Esophagus muscularis mucosa (tissue), 3 donors: ENCODE measurements at regions not wholly inside any gene's neighbourhood (a gene's known extent, or its start where the extent isn't known, plus 50 kb on each side); places are given as distances from the start of the nearest gene placed in this dataset.

Source experiments
- POLR2A ChIP-seq: fragments of 450-650 bp; IDR thresholded peaks from one replicate; pipeline ENCODE4 v1.6.1; 2017; ENCODE audit warnings: antibody characterized with exemption, moderate library complexity, mild to moderate bottlenecking, low read depth
- POLR2AphosphoS5 ChIP-seq, 2 donors: sonication (generic); formaldehyde crosslinking; IDR thresholded peaks; one replicate each; pipeline ENCODE4 v1.6.1; 2017; ENCODE audit warnings: antibody characterized with exemption in 2 of 2
- TF ChIP-seq, protein P1 (sequence below), 3 experiments: fragments of 200-600 bp in 2 of 3; fragments of 450-650 bp in 1 of 3; sonication (generic) in 2 of 3; IDR thresholded peaks; one replicate each; pipeline ENCODE4 v1.5.1; 2017 to 2019; ENCODE audit warnings: antibody characterized with exemption in 3 of 3, mild to moderate bottlenecking in 2 of 3, moderate library complexity in 1 of 3

DNA sequence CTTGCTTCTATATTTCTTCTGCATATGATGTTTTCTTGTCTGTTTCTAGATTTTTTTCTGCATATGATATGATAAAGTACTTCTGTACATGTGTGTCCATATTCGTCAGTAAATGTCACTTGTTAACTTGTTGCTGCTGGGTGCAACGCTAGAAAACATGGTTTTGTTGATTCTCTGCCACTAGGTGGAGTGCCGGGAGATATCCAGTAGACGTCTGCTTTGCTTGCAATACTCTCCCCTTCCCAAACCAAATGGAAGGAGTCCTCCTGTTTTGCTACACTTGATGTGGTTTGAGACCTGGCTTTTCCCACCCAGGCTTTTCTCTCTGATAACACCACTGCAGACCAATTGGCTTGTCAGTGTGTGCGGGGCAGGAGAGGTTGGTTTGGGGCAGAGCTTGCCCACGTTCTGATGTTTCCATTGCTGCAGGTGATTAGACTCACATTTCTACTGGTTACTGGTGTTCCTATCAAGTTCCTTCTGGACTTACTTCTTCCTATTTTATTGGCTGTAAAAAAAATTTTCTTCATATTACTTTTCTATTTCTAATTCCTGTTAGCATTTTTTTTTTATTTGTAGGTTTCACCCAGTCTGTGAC lies 900.0 kb upstream of the CDH10 start:
- TF ChIP-seq, protein P1, sequence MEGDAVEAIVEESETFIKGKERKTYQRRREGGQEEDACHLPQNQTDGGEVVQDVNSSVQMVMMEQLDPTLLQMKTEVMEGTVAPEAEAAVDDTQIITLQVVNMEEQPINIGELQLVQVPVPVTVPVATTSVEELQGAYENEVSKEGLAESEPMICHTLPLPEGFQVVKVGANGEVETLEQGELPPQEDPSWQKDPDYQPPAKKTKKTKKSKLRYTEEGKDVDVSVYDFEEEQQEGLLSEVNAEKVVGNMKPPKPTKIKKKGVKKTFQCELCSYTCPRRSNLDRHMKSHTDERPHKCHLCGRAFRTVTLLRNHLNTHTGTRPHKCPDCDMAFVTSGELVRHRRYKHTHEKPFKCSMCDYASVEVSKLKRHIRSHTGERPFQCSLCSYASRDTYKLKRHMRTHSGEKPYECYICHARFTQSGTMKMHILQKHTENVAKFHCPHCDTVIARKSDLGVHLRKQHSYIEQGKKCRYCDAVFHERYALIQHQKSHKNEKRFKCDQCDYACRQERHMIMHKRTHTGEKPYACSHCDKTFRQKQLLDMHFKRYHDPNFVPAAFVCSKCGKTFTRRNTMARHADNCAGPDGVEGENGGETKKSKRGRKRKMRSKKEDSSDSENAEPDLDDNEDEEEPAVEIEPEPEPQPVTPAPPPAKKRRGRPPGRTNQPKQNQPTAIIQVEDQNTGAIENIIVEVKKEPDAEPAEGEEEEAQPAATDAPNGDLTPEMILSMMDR (IDR thresholded peaks at IDR 0.05), result peak in 2 of 3 experiments; percentile 41 to 47
- no peak for TF ChIP-seq POLR2AphosphoS5 (IDR thresholded peaks at IDR 0.05)
- TF ChIP-seq POLR2A, result no peak
